Fibroblast of lung (primary cell): ENCODE measurements at regions not wholly inside any gene's neighbourhood (a gene's known extent, or its start where the extent isn't known, plus 50 kb on each side); places are given as distances from the start of the nearest gene placed in this dataset.

Experiments
- DNase-seq, 2 donors: peaks; one replicate each; pipeline versions ENCODE4 v3.0.0 to v3.0.0-alpha.2; 2010; ENCODE audit warnings: low read depth in 2 of 2
- H2AFZ ChIP-seq: 2 replicates; pipeline ENCODE4 v1.5.1; 2012; ENCODE audit warnings: low read length, control low read depth, inconsistent platforms
- H3K27ac ChIP-seq: 2 replicates; pipeline ENCODE4 v1.5.1; 2011; ENCODE audit warnings: low read length, control low read depth; ENCODE audit not compliant: insufficient read depth
- H3K27me3 ChIP-seq: 2 replicates; pipeline ENCODE4 v1.5.1; 2011; ENCODE audit warnings: mild to moderate bottlenecking, low read length; ENCODE audit not compliant: control insufficient read depth, insufficient read depth
- H3K36me3 ChIP-seq: 2 replicates; pipeline ENCODE4 v1.5.1; 2011; ENCODE audit warnings: low read length; ENCODE audit not compliant: control insufficient read depth, insufficient read depth
- H3K4me1 ChIP-seq: 2 replicates; pipeline ENCODE4 v1.5.1; 2011; ENCODE audit warnings: low read length; ENCODE audit not compliant: control insufficient read depth, insufficient read depth; ENCODE audit errors: extremely low read depth
- H3K4me2 ChIP-seq: 2 replicates; pipeline ENCODE4 v1.5.1; 2011; ENCODE audit warnings: low read length, control low read depth; ENCODE audit not compliant: insufficient read depth; ENCODE audit errors: extremely low read depth
- H3K4me3 ChIP-seq, 4 experiments: fragments of 200-600 bp in 1 of 4; sonication (generic) in 1 of 4; replicated peaks in 1 of 4; 2 replicates each; pipeline ENCODE4 v1.5.1; 2011 to 2016; ENCODE audit warnings: low read length in 4 of 4, low read depth in 3 of 4, mild to moderate bottlenecking in 3 of 4, control low read depth in 2 of 4, inconsistent platforms in 1 of 4, mixed read lengths in 1 of 4; ENCODE audit not compliant: insufficient read depth in 1 of 4; ENCODE audit errors: control extremely low read depth in 1 of 4
- H3K79me2 ChIP-seq: 2 replicates; pipeline ENCODE4 v1.5.1; 2012; ENCODE audit warnings: mild to moderate bottlenecking, low read length, inconsistent platforms; ENCODE audit not compliant: control insufficient read depth, insufficient read depth
- H3K9ac ChIP-seq: 2 replicates; pipeline ENCODE4 v1.5.1; 2011; ENCODE audit warnings: mild to moderate bottlenecking, low read length, control low read depth; ENCODE audit not compliant: insufficient read depth
- H3K9me3 ChIP-seq: 2 replicates; pipeline ENCODE4 v1.5.1; 2012; ENCODE audit warnings: low read depth, low read length; ENCODE audit not compliant: control insufficient read depth, insufficient read depth
- H4K20me1 ChIP-seq: 2 replicates; pipeline ENCODE4 v1.5.1; 2011; ENCODE audit warnings: low read length; ENCODE audit not compliant: control insufficient read depth, insufficient read depth; ENCODE audit errors: extremely low read depth
- CTCF ChIP-seq, 2 donors: IDR thresholded peaks in 1 of 2; conservative IDR thresholded peaks in 1 of 2; 1 replicate in 1 of 2; 2 replicates in 1 of 2; pipeline ENCODE4 v1.5.1; 2011 to 2012; ENCODE audit warnings: low read length in 2 of 2, control low read depth in 1 of 2, inconsistent platforms in 1 of 2, low read depth in 1 of 2, mild to moderate bottlenecking in 1 of 2
- EZH2 ChIP-seq: IDR thresholded peaks from 2 replicates; pipeline ENCODE4 v1.5.1; 2012; ENCODE audit warnings: low read length, control low read depth, mild to moderate bottlenecking; ENCODE audit errors: missing control alignments

- no peaks in the 10 kb centered on the region for H3K36me3 ChIP-seq
- TF ChIP-seq CTCF (conservative IDR thresholded peaks at IDR 0.05 in 1 of 2, IDR thresholded peaks at IDR 0.05 in 1 of 2; ENCODE audit: low read depth in 1 of 2, low read length in 2 of 2) (no peak), EZH2 (no peak)
- H3K79me2 ChIP-seq: no peaks in the 10 kb centered on the region
- no peak overlapping the region for H2AFZ ChIP-seq
- H3K4me2 ChIP-seq: no peak overlapping the region
- H3K4me3 ChIP-seq: no peak overlapping the region
- no peak for DNase-seq
- no peak overlapping the region for H3K27ac ChIP-seq
- H3K9me3 ChIP-seq: no peaks in the 10 kb centered on the region
- H3K9ac ChIP-seq: no peak overlapping the region
- no peaks in the 10 kb centered on the region for H4K20me1 ChIP-seq
- no peaks in the 10 kb centered on the region for H3K27me3 ChIP-seq
- no peaks in the 10 kb centered on the region for H3K4me1 ChIP-seq
Measured at GRCh38 chr12:41998436-41998835, 146.2 kb downstream of the GXYLT1 start.

GRCh38 chr12:41993283-41993682 lies 151.4 kb downstream of the GXYLT1 start:
- Histone ChIP-seq H3K4me1 (no peaks in the 10 kb centered on the region), H3K4me2 (no peak overlapping the region), H3K4me3 (no peak overlapping the region), H3K36me3 (no peaks in the 10 kb centered on the region), H3K9ac (no peak overlapping the region), H2AFZ (no peak overlapping the region), H3K79me2 (no peaks in the 10 kb centered on the region), H3K27ac (no peak overlapping the region), H4K20me1 (no peaks in the 10 kb centered on the region), H3K9me3 (no peaks in the 10 kb centered on the region), H3K27me3 (no peaks in the 10 kb centered on the region)
- DNase-seq: no peak
- no peak for TF ChIP-seq EZH2
- TF ChIP-seq CTCF (conservative IDR thresholded peaks at IDR 0.05 in 1 of 2, IDR thresholded peaks at IDR 0.05 in 1 of 2; ENCODE audit: low read depth in 1 of 2, low read length in 2 of 2): no peak

- no peak overlapping the region for H2AFZ ChIP-seq
- H3K27ac ChIP-seq: no peak overlapping the region
Measured at GRCh38 chr12:41992692-41993215, 151.9 kb downstream of the GXYLT1 start.

More at GRCh38 chr12:41992692-41993215, 151.9 kb downstream of the GXYLT1 start:
- no peaks in the 10 kb centered on the region for H3K4me1 ChIP-seq
- no peak for TF ChIP-seq EZH2
- TF ChIP-seq CTCF (conservative IDR thresholded peaks at IDR 0.05 in 1 of 2, IDR thresholded peaks at IDR 0.05 in 1 of 2; ENCODE audit: low read depth in 1 of 2, low read length in 2 of 2): no peak
- no peak overlapping the region for H3K4me2 ChIP-seq
- no peaks in the 10 kb centered on the region for H3K36me3 ChIP-seq
- no peak overlapping the region for H3K4me3 ChIP-seq
- H3K79me2 ChIP-seq: no peaks in the 10 kb centered on the region
- no peaks in the 10 kb centered on the region for H3K9me3 ChIP-seq
- no peaks in the 10 kb centered on the region for H4K20me1 ChIP-seq
- no peaks in the 10 kb centered on the region for H3K27me3 ChIP-seq
- no peak overlapping the region for H3K9ac ChIP-seq
- no peak for DNase-seq
